HG03439 (cell line): ENCODE measurements at regions not wholly inside any gene's neighbourhood (a gene's known extent, or its start where the extent isn't known, plus 50 kb on each side); places are given as distances from the start of the nearest gene placed in this dataset.

Source experiments
- ATAC-seq: cut with Tn5 transposase; IDR thresholded peaks from one replicate; pipeline ENCODE4 v1.9.1; 2021; ENCODE audit warnings: mild to moderate bottlenecking, moderate library complexity; ENCODE audit not compliant: unreplicated experiment

DNA sequence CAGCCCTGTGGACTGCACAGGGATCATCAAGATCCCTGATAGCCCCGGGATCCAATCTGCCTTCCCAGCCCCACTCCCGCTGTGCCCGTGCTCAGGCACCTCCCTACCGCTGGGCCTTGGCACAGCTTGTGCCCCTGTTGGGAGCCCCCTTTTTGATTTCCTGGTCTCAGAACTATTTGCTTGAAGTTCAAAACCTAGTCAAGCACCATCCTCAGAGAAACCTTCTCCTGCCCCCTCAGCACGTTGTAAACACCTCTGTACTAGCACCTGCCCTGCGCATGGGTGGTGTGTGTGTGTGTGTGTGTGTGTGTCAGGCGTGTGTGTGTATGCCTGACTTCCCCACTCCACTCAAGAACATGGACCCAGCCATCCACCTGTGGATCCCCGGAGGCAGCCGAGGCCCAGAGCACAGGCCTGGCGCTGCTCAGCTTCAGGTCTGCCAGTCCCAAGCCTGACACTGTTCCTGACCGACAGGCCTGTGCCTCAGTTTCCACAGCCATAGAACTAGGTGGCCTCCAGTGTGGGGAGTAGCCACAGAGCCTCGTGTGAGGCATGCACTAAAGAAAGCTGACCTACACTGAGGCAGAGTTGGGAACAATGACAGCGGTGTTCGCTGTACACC, 65.5 kb downstream of the ADRA2C start:
- no peak for ATAC-seq

GRCh38 chr4:3832536-3833220, 66.5 kb downstream of the ADRA2C start:
- ATAC-seq = no peak

DNA sequence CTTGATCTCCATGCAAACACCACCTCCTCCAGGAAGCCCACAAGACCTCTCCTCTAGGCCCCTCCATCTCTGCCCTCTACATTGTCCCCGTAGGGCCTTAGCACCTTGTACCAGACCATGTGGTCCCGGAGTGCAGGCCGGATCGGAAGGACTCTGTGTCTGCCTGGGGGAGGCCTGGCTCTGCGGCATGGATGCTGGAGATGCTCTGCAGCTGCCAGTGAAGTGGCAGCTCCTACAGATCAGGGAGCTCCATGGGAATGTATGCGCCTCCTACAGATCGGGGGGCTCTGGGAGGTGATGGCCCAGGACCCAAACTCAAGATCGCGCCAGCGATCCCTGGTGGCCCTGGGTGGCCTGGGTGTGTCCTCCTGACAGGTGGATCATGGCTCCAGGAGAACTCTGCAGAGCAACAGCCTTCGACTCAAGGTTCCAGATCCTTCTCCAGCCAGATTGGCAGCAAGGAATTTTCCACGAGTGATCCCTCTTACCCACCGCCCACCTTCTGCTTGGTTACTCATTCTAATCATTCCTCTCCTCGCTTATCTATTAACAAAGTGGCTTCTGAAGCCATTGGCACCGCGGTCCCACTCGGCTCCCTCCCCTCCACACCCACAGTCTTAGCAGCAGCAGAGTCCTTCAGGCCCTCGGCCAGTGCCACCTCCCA, 67.3 kb downstream of the ADRA2C start:
- no peak for ATAC-seq

- no peak for ATAC-seq
Measured at GRCh38 chr4:3834186-3834662, 68.0 kb downstream of the ADRA2C start.

GRCh38 chr4:3834663-3835521, 68.7 kb downstream of the ADRA2C start:
- no peak for ATAC-seq

GRCh38 chr4:3835527-3836405, 69.6 kb downstream of the ADRA2C start:
- ATAC-seq = no peak

DNA sequence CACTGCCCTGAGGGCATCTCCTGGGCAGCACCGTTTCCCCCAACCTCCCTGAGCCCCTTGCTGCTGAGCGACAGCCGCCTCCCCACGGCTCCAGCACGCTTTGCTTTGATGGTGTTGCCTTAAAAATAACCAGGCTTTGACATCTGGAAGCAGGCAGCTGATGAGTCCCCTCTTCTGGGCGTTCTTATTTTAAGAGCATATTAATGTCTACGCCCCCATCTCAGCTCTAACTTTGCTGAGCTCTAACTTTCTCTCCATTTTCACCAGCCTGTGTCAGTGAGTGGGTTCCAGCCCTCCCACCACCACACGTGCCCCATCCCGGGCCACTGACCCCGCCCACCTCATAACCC, 70.2 kb downstream of the ADRA2C start:
- ATAC-seq = no peak

- no peak for ATAC-seq
Measured at GRCh38 chr4:3836756-3837601, 70.8 kb downstream of the ADRA2C start.

DNA sequence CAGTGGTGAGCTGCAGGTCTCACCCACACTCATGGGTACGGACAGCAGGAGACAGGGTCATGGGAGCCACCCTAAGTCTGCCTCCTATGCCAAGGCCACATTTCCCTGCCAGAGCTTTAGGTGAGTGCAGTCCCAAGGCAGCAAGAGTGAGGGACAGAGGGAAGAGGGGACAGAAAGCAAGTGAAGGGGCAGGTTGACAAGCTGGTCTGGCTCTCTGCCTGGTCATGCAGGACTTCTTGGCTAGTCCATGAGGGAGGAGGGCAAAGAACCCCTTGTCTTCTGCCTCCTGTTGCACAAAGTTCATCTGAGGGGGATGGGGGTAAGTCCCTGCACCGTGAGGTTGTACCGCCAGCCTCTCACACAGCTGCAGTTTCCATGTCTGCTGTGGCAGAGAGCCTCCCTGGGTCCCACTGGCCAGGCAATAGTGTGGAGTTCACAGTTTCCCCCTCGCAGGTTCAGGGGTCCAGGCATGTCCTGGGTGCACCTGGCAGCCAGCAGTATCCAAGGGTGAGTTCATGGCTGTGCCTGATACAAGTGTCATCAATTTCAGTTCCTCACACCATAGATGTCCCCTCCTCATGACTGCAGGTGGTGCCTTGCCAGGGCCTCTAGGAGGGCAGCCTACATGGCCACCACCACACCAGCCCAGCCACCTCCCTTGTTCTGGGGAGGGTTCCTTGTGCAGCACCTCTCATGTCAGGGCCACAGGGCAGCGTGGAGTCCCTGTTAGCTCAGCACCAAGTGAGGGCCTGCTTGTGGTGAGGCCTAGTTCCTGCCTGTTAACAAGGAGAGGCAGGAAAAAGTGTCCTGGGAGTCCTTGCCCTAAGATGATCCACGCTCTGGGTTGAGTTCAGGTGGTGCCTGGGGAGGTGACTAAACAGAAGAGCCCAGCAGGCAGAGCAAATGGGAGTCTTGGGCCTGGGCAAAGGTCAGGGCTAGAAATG, 72.5 kb downstream of the ADRA2C start:
- ATAC-seq = no peak

- ATAC-seq = no peak
Measured at GRCh38 chr4:3845094-3845743, 79.0 kb downstream of the ADRA2C start.

DNA sequence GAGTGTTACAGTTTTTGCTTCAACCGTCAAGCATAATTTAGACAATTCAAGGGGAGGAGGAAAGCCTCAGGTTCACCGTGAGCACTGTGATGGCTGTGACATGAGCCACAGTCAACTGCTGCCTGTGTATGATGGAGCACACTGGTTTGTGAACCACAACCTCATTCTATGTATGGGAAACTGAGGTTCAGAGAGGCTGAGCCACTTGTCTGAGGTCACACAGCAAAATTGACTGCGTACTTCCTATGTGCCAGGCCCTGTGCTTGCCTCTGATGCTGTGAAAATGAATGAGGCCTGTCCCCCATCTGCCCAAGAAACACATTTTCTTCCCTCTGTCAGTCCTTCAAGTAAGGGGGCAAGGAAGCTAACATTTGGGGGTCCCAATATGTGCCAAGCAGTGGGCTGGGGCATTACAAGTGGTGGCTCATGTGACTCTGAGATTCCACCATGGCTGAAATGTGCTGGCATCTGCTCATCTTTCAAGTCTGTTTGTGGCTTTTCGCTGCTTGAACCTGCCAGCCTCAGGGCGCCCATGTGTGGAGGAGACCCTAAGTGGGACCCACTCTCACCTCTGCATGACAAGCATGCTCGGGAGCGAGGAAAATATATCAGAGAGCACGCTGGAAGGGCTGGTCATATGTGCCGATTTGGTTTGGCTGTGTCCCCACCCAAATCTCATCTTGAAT, 79.7 kb downstream of the ADRA2C start:
- ATAC-seq = no peak

DNA sequence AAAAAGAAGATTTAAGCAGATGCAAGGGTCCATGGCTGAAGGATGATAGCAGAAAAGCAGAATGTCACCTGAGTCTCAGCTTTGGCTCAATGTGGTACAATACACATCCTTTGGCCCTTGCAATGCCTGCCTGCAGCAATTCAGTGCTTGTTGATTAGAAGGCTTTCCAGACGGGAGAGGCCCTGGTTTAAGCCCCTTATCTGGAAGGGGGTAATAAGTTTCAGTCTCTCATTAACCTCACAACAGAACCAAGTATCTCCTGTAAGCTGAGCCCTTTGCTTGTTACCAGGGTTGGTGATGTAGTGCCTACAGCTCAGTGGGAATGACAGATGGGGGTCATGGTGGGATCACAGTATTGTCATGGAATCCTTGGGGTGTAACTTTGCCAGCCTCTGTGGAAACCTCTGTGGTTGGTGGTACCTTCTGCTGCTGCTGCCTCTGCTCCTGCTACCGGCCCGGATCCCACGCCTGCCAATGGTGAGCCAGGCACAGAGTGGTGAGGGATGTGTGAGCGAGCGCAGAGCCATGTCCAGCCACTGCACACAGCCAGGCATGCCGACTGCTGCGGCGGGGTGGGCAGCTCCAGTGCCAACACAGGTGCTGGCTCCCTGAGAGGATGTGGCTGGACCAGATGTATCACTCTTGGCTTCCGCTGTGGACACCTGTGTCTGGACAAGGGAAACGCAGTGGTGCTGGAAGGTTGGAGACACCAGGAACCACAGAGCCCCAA, 81.2 kb downstream of the ADRA2C start:
- ATAC-seq = no peak

DNA sequence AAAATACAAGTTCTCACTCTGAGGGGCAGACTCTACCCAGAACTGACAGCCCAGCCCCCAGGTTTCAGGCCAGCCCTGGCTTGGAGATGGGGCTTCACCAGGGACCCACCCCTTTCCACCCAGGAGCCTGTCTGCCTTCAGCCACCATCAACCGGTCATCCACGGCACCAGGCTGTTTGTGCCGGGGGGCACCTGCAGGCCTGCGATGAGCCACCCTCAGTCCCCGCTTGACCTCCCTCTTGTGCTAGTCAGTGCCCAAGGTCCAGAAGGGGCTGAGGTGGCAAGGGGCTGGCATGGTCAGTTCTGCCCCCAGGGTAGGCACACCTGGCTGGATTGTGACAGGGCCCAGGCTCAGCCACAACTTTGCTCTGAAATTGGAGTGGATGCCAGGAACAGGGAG, 82.1 kb downstream of the ADRA2C start:
- ATAC-seq = no peak

GRCh38 chr4:3849140-3849539, 83.0 kb downstream of the ADRA2C start:
- no peak for ATAC-seq

DNA sequence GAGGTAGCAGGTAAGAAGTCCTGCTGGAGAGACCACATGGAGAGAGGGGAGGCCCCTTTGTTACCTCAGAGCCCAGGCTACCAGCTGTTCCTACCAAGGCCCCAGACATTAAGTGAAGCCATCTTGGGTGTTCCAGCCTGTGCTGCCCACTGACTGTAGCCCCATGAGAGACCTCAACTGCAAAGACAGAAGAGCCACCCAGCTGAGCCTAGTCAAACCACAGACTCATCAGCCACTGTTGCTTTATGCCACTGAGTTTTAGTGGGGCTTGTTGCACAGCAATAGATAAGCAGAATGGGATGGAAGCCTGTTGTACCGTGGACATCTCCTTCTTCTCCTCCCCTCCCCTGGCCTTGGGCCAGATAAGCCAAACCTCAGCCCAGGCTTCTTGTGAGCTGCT, 83.9 kb downstream of the ADRA2C start:
- ATAC-seq = no peak

GRCh38 chr4:3851211-3851610, 85.0 kb downstream of the ADRA2C start:
- ATAC-seq = no peak

- ATAC-seq = no peak
Measured at GRCh38 chr4:3851881-3852280, 85.7 kb downstream of the ADRA2C start.
